Astrocyte of the spinal cord (primary cell): ENCODE measurements at regions not wholly inside any gene's neighbourhood (a gene's known extent, or its start where the extent isn't known, plus 50 kb on each side); places are given as distances from the start of the nearest gene placed in this dataset.

Experiments
- DNase-seq: peaks from one replicate; pipeline ENCODE4 v3.0.0; 2011; ENCODE audit warnings: low read depth, low spot score
- H3K4me3 ChIP-seq: 2 replicates; pipeline ENCODE4 v1.5.1; 2011; ENCODE audit warnings: low read depth, mild to moderate bottlenecking, low read length, moderate library complexity
- in situ Hi-C: cut with HindIII; loops from 2 replicates; pipeline ENCODE4 v1.10.0; 2017; ENCODE audit warnings: low sequenced_read_pairs
- TF ChIP-seq, protein P1 (sequence below): IDR thresholded peaks from 2 replicates; pipeline ENCODE4 v1.5.1; 2012; ENCODE audit warnings: low read depth, mild to moderate bottlenecking, low read length, inconsistent platforms

DNA sequence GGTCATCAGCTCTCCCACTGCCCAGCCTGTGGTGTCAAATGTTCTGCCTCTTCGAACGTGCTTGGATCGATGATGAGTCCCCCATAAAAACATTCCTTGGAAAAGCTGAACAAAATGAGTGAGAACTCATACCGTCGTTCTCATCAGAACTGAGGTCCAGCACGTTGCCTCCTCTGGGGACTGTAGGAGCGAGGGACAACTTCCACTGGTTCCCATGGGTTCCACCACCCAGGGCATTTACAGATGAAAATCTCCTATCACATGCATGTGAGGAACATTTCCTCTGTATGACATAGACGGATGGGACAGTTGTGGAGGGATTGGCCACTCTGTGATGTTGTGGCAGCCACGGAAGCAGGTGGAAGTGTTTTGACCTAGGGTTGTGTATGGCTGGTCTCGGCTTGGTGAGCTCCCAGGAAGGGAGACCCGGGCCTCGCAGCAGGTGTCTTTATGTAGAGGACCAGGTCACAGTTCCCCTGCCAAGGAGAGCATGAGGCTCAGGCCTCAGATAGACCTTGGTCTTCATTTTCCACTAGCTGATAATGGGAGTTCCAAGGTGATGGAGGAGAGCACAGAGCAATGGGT is 113.0 kb downstream of the SNRPN start:
- in situ Hi-C loops: no loop called here

DNA sequence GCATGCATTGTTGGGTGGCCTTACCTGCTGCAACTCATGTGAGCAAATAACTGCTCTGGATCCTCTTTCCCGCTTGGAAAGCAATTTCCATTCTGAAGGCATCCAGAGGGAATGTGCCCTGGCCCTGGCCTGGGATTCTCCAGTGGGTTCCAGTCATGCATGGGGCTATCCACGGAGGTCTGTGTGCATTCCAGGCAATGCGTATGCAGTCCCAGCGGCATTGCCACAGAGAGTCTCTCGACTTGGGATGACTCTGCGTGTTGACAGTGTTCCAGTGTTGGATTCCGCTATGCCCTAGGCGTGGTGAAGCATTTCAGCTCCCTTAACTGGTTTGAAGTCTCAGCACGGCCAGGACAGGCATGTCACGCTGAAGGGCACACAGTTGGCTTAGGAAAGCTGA is 113.9 kb downstream of the SNRPN start:
- DNase-seq: no peak
- H3K4me3 ChIP-seq: no peak overlapping the region
- in situ Hi-C loops: no loop called here
- TF ChIP-seq, protein P1, sequence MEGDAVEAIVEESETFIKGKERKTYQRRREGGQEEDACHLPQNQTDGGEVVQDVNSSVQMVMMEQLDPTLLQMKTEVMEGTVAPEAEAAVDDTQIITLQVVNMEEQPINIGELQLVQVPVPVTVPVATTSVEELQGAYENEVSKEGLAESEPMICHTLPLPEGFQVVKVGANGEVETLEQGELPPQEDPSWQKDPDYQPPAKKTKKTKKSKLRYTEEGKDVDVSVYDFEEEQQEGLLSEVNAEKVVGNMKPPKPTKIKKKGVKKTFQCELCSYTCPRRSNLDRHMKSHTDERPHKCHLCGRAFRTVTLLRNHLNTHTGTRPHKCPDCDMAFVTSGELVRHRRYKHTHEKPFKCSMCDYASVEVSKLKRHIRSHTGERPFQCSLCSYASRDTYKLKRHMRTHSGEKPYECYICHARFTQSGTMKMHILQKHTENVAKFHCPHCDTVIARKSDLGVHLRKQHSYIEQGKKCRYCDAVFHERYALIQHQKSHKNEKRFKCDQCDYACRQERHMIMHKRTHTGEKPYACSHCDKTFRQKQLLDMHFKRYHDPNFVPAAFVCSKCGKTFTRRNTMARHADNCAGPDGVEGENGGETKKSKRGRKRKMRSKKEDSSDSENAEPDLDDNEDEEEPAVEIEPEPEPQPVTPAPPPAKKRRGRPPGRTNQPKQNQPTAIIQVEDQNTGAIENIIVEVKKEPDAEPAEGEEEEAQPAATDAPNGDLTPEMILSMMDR: no peak

More for the DNA sequence above, 113.0 kb downstream of the SNRPN start:
- TF ChIP-seq, protein P1: no peak
- no peak overlapping the region for H3K4me3 ChIP-seq
- no peak for DNase-seq

DNA sequence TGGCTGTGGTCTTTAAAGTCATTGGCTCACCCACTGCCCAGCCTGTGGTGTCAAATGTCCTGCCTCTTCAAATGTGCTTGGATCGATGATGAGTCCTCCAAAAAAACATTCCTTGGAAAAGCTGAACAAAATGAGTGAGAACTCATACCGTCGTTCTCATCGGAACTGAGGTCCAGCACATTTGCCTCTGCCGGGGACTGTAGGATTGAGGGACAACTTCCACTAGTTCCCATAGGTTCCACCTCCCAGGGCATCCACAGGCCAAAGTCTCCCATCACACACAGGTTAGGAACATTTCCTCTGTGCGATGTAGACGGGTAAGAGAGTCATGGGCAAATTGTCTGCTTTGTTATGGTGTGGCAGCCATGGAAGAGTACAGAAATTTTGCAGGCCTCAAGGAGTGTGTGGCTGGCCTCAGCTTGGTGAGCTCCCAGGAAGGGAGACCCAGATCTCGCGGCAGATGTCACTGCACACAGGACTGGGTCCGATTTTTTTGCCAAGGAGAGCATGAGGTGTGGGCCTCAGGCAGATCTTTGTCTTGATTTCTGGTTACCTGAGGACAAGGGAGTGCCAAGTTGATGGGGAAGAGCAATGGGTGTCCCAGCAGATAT is 115.7 kb downstream of the SNRPN start:
- TF ChIP-seq, protein P1: no peak
- no peak for DNase-seq
- H3K4me3 ChIP-seq: no peak overlapping the region
- in situ Hi-C loops: no loop called here

DNA sequence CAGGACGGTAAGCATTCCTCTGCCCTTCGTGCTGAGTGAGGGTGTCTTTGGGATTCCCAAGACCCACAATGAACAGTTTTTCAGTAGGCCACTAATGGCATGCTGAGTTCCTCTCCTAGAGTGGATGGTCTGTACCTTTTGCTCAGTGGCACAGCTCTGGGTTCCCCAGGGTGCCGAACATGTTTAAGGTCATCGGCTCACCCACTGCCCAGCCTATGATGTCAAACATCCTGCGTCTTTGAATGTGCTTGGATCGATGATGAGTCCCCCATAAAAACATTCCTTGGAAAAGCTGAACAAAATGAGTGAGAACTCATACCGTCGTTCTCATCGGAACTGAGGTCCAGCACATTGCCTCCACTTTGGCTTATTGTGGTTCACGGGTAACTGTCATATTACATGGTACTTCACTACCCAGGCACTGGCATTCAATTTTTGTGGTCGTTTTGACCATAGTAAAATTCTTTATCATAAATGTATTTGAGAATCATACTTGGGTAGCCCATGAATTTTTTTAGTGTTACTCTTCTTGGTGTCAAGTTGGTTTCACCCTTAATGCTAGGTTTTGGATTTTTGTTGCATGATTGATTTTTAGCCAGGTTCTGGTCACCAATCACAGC is 118.2 kb downstream of the SNRPN start:
- in situ Hi-C loops: no loop called here
- TF ChIP-seq, protein P1: no peak
- no peak for DNase-seq
- no peak overlapping the region for H3K4me3 ChIP-seq

DNA sequence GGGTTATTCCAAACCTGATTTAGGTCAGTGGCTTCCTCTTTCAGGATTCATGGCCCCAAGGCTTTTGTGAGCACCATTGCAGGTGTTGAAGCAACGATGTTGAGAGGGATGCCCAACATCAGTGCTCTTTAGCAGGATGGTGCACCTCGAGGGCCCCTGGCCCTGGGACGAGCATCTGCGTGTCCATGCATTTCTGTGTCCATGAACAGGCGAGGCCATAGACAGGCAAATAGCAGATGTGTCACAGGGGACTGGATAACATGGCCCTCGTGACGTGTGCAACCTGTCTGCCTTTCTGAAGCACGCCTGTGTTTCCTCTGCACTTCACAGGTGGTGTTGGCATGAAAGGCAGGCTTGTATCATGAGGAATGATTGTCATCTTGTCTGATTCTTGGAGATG is 132.3 kb downstream of the SNRPN start:
- no peak overlapping the region for H3K4me3 ChIP-seq
- in situ Hi-C loops: no loop called here
- TF ChIP-seq, protein P1: no peak
- DNase-seq: no peak

DNA sequence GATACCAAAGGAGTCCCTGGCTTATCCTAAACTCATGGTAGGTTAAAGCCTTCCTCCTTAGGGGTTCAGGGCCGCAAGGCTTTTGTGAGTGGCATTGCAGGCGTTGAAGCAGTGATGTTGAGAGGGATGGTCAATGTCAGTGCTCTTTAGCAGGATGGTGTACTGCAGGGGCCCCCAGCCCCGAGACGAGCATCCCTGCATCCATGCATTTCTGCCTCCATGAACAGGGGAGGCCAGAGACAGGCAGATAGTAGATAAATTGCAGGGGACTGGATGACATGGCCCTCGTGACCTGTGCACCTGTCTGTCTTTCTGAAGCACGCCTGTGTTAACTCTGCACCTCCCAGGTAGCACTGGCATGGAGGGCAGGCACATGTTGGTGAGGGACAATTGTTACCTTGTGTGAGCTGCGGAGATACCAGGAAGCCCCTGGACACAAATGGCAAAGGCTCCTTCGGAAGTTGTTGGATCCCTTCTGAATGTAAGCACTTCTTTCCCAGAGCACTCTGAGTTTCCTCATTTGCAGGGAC is 133.5 kb downstream of the SNRPN start:
- no peak for DNase-seq
- TF ChIP-seq, protein P1: no peak
- in situ Hi-C loops: no loop called here
- no peak overlapping the region for H3K4me3 ChIP-seq
